CD4-positive, alpha-beta T cell (primary cell): ENCODE measurements at regions not wholly inside any gene's neighbourhood (a gene's known extent, or its start where the extent isn't known, plus 50 kb on each side); places are given as distances from the start of the nearest gene placed in this dataset.
"Not testable (repeated sequence)": the region's sequence is repeated elsewhere in the genome, so short reads cannot be mapped to it uniquely, and the experiment has no call there.

Source experiments
- ATAC-seq: fragments of 200-7000 bp; cut with Tn5 transposase; one replicate; pipeline ENCODE4 v1.10.0; 2022; ENCODE audit warnings: mild to moderate bottlenecking; ENCODE audit not compliant: poor library complexity
- CTCF ChIA-PET: fragments of 350-600 bp; sonication (Branson Sonifier 250); formaldehyde crosslinking; loops from one replicate; lab custom pipeline; 2021; ENCODE audit warnings: antibody characterized with exemption, inconsistent platforms; lab: Charles Lee
- POLR2A ChIA-PET: fragments of 350-600 bp; sonication (Branson Sonifier 250); formaldehyde crosslinking; loops from one replicate; lab custom pipeline; 2021; ENCODE audit warnings: antibody characterized with exemption, inconsistent platforms; lab: Charles Lee
- DNase-seq, 14 experiments: peaks; one replicate each; pipeline ENCODE4 v3.0.0-alpha.2; 2013 to 2020; ENCODE audit warnings: mixed read lengths in 2 of 14
- H3K27ac ChIP-seq, 2 donors: one replicate each; pipeline versions ENCODE4 v1.5.1 to v1.7.0; 2013; ENCODE audit warnings: low read length in 2 of 2, low read depth in 1 of 2, mild to moderate bottlenecking in 1 of 2
- H3K27me3 ChIP-seq, 2 experiments: 1 replicate in 1 of 2; 2 replicates in 1 of 2; pipeline versions ENCODE4 v1.6.1 to v1.7.0; 2013; ENCODE audit warnings: low read length in 2 of 2, control low read depth in 1 of 2, mild to moderate bottlenecking in 1 of 2, moderate library complexity in 1 of 2; ENCODE audit not compliant: insufficient read depth in 2 of 2, control insufficient read depth in 1 of 2
- H3K36me3 ChIP-seq: one replicate; pipeline ENCODE4 v1.6.1; 2013; ENCODE audit warnings: low read length, control low read depth; ENCODE audit not compliant: insufficient read depth
- H3K4me1 ChIP-seq: one replicate; pipeline ENCODE4 v1.6.1; 2013; ENCODE audit warnings: low read length, control low read depth; ENCODE audit not compliant: insufficient read depth
- H3K4me3 ChIP-seq: one replicate; pipeline ENCODE4 v1.5.1; 2013; ENCODE audit warnings: mild to moderate bottlenecking, low read length, moderate library complexity
- H3K9me3 ChIP-seq, 2 experiments: 1 replicate in 1 of 2; 2 replicates in 1 of 2; pipeline versions ENCODE4 v1.6.1 to v1.7.0; 2013; ENCODE audit warnings: low read length in 2 of 2, mild to moderate bottlenecking in 2 of 2, control low read depth in 1 of 2, moderate library complexity in 1 of 2; ENCODE audit not compliant: control insufficient read depth in 1 of 2, insufficient read depth in 1 of 2
- H3K27ac Mint-ChIP-seq: one replicate; pipeline ENCODE4 v1.8.0; 2020; ENCODE audit warnings: mixed read lengths
- H3K27me3 Mint-ChIP-seq: one replicate; pipeline ENCODE4 v1.8.0; 2021; ENCODE audit warnings: mixed read lengths
- H3K36me3 Mint-ChIP-seq: one replicate; pipeline ENCODE4 v1.8.0; 2021; ENCODE audit warnings: low read depth, mixed read lengths
- H3K4me1 Mint-ChIP-seq: one replicate; pipeline ENCODE4 v1.8.0; 2021; ENCODE audit warnings: low read depth, mixed read lengths
- H3K4me3 Mint-ChIP-seq: one replicate; pipeline ENCODE4 v1.8.0; 2020; ENCODE audit warnings: mild to moderate bottlenecking, mixed read lengths
- H3K9me3 Mint-ChIP-seq: one replicate; pipeline ENCODE4 v1.8.0; 2020; ENCODE audit warnings: mixed read lengths
- CTCF ChIP-seq: fragments of 200-600 bp; IDR thresholded peaks from one replicate; pipeline ENCODE4 v1.8.0; 2022; ENCODE audit warnings: antibody characterized with exemption, mild to moderate bottlenecking
- intact Hi-C, 2 experiments: fragments of 100-400 bp; cut with DNase I in 1 of 2; cut with micrococcal nuclease in 1 of 2; formaldehyde crosslinking; loops; one replicate each; pipeline versions ENCODE4 v1.15.1 to v1.9.0; 2023 to 2025; cut with DNase I, micrococcal nuclease

- Mint-ChIP-seq H3K4me1 (no peaks in the 10 kb centered on the region), H3K4me3 (no peak overlapping the region), H3K27ac (no peak overlapping the region), H3K27me3 (no peaks in the 10 kb centered on the region), H3K9me3 (no peaks in the 10 kb centered on the region), H3K36me3 (no peaks in the 10 kb centered on the region)
- H3K27me3 ChIP-seq = no peaks in the 10 kb centered on the region
- H3K36me3 ChIP-seq = no peaks in the 10 kb centered on the region
- H3K9me3 ChIP-seq = no peaks in the 10 kb centered on the region
- ChIA-PET POLR2A (no interaction called here), CTCF (no interaction called here)
- H3K27ac ChIP-seq = no peak overlapping the region
- H3K4me3 ChIP-seq = no peak overlapping the region
- no peak for TF ChIP-seq CTCF
- H3K4me1 ChIP-seq = no peaks in the 10 kb centered on the region
- DNase-seq (no peak), ATAC-seq (no peak)
- intact Hi-C loops = no loop called here
Measured at GRCh38 chr5:106986006-106986405, 684.7 kb downstream of the EFNA5 start.

GRCh38 chr5:106985174-106985573 lies 685.6 kb downstream of the EFNA5 start:
- Histone ChIP-seq H3K4me3 (no peak overlapping the region), H3K27ac (no peak overlapping the region), H3K9me3 (no peaks in the 10 kb centered on the region), H3K36me3 (no peaks in the 10 kb centered on the region), H3K27me3 (no peaks in the 10 kb centered on the region), H3K4me1 (no peaks in the 10 kb centered on the region)
- ChIA-PET CTCF (no interaction called here), POLR2A (no interaction called here)
- no peaks in the 10 kb centered on the region for H3K4me1 Mint-ChIP-seq
- H3K4me3 Mint-ChIP-seq = no peak overlapping the region
- DNase-seq (no peak), ATAC-seq (no peak)
- intact Hi-C loops = no loop called here
- no peaks in the 10 kb centered on the region for H3K9me3 Mint-ChIP-seq
- no peaks in the 10 kb centered on the region for H3K36me3 Mint-ChIP-seq
- H3K27ac Mint-ChIP-seq = no peak overlapping the region
- H3K27me3 Mint-ChIP-seq = no peaks in the 10 kb centered on the region
- TF ChIP-seq CTCF = no peak

- intact Hi-C loops, H3K27me3 Mint-ChIP-seq, CTCF ChIA-PET: not testable (repeated sequence)
Measured at GRCh38 chr5:106979178-106979577, 691.6 kb downstream of the EFNA5 start.

GRCh38 chr5:106978582-106979165 lies 692.1 kb downstream of the EFNA5 start:
- intact Hi-C loops, H3K4me3 ChIP-seq, H3K4me1 ChIP-seq, H3K9me3 ChIP-seq, CTCF ChIA-PET, H3K27me3 ChIP-seq, DNase-seq, H3K9me3 Mint-ChIP-seq, H3K36me3 ChIP-seq, POLR2A ChIA-PET, H3K27me3 Mint-ChIP-seq, ATAC-seq, H3K27ac ChIP-seq, H3K36me3 Mint-ChIP-seq, H3K4me1 Mint-ChIP-seq, H3K4me3 Mint-ChIP-seq, H3K27ac Mint-ChIP-seq: not testable (repeated sequence)

More at GRCh38 chr5:106979178-106979577, 691.6 kb downstream of the EFNA5 start:
- H3K4me3 ChIP-seq, H3K4me1 ChIP-seq, POLR2A ChIA-PET, H3K27ac ChIP-seq, H3K9me3 ChIP-seq, H3K36me3 Mint-ChIP-seq, H3K4me3 Mint-ChIP-seq, H3K36me3 ChIP-seq, H3K27me3 ChIP-seq, H3K4me1 Mint-ChIP-seq, H3K9me3 Mint-ChIP-seq, DNase-seq, H3K27ac Mint-ChIP-seq, ATAC-seq: not testable (repeated sequence)
